WTC11 (cell line): ENCODE measurements at regions not wholly inside any gene's neighbourhood (a gene's known extent, or its start where the extent isn't known, plus 50 kb on each side); places are given as distances from the start of the nearest gene placed in this dataset.

Experiments
- ATAC-seq: fragments of 200-7000 bp; cut with Tn5 transposase; 2 replicates; pipeline ENCODE4 v1.10.0; 2021; ENCODE audit warnings: mild to moderate bottlenecking, moderate library complexity
- CTCF ChIA-PET: fragments of 300-600 bp; sonication (Branson Sonifier 250); formaldehyde crosslinking; loops from one replicate; lab custom pipeline; 2021; ENCODE audit warnings: antibody characterized with exemption; lab: Charles Lee
- POLR2A ChIA-PET: fragments of 350-600 bp; sonication (Branson Sonifier 250); formaldehyde crosslinking; loops from one replicate; lab custom pipeline; 2021; ENCODE audit warnings: antibody characterized with exemption; lab: Charles Lee
- DNase-seq: peaks from one replicate; pipeline ENCODE4 v3.0.0; 2021; ENCODE audit warnings: low spot score
- H3K27ac Mint-ChIP-seq: 2 replicates; pipeline ENCODE4 v1.8.0; 2021; ENCODE audit warnings: mixed read lengths
- H3K27me3 Mint-ChIP-seq: 2 replicates; pipeline ENCODE4 v1.8.0; 2021; ENCODE audit warnings: low read depth, mild to moderate bottlenecking, moderate library complexity, mixed read lengths
- H3K36me3 Mint-ChIP-seq: 2 replicates; pipeline ENCODE4 v1.8.0; 2021; ENCODE audit warnings: mixed read lengths
- H3K4me1 Mint-ChIP-seq: 2 replicates; pipeline ENCODE4 v1.8.0; 2022; ENCODE audit warnings: mixed read lengths
- H3K4me3 Mint-ChIP-seq: 2 replicates; pipeline ENCODE4 v1.8.0; 2021; ENCODE audit warnings: mild to moderate bottlenecking, moderate library complexity, mixed read lengths
- H3K9me3 Mint-ChIP-seq: 2 replicates; pipeline ENCODE4 v1.8.0; 2021; ENCODE audit warnings: mixed read lengths
- CREM ChIP-seq: sonication (generic); formaldehyde crosslinking; IDR thresholded peaks from 2 replicates; pipeline ENCODE4 v1.8.1; 2022; ENCODE audit warnings: mild to moderate bottlenecking, missing genetic modification reagents, moderate library complexity
- EMX1 ChIP-seq: fragments of 250-450 bp; sonication (Bioruptor Pico); IDR thresholded peaks from 2 replicates; pipeline ENCODE4 v1.8.0; 2021; ENCODE audit warnings: mild to moderate bottlenecking
- NR3C1 ChIP-seq: sonication (generic); formaldehyde crosslinking; conservative IDR thresholded peaks from 2 replicates; pipeline ENCODE4 v1.8.1; 2023; ENCODE audit warnings: low read depth, mild to moderate bottlenecking, missing genetic modification reagents
- PRDM15 ChIP-seq: sonication (generic); formaldehyde crosslinking; IDR thresholded peaks from 2 replicates; pipeline ENCODE4 v1.8.0; 2022; ENCODE audit warnings: missing genetic modification reagents
- PREB ChIP-seq: sonication (generic); formaldehyde crosslinking; IDR thresholded peaks from 2 replicates; pipeline ENCODE4 v1.8.1; 2022; ENCODE audit warnings: mild to moderate bottlenecking, missing genetic modification reagents, moderate library complexity, borderline replicate concordance
- SMAD3 ChIP-seq: sonication (generic); formaldehyde crosslinking; IDR thresholded peaks from 2 replicates; pipeline ENCODE4 v1.8.0; 2022; ENCODE audit warnings: missing genetic modification reagents, mild to moderate bottlenecking, borderline replicate concordance
- SMAD4 ChIP-seq: sonication (generic); formaldehyde crosslinking; IDR thresholded peaks from 2 replicates; pipeline ENCODE4 v1.8.0; 2022; ENCODE audit warnings: mild to moderate bottlenecking, missing genetic modification reagents
- SOX15 ChIP-seq: fragments of 250-450 bp; sonication (Bioruptor Pico); IDR thresholded peaks from 2 replicates; pipeline ENCODE4 v1.9.0; 2021; ENCODE audit warnings: mild to moderate bottlenecking
- ZNF232 ChIP-seq: sonication (generic); formaldehyde crosslinking; IDR thresholded peaks from 2 replicates; pipeline ENCODE4 v1.8.0; 2022; ENCODE audit warnings: mild to moderate bottlenecking, missing genetic modification reagents
- ZNF263 ChIP-seq: sonication (generic); formaldehyde crosslinking; IDR thresholded peaks from 2 replicates; pipeline ENCODE4 v1.8.1; 2022; ENCODE audit warnings: low read depth, mild to moderate bottlenecking, moderate library complexity, missing genetic modification reagents
- ZNF425 ChIP-seq: fragments of 250-450 bp; sonication (Bioruptor Pico); conservative IDR thresholded peaks from 2 replicates; pipeline ENCODE4 v1.9.0; 2021; ENCODE audit warnings: mild to moderate bottlenecking
- ZSCAN18 ChIP-seq: fragments of 250-450 bp; sonication (Bioruptor Pico); IDR thresholded peaks from 2 replicates; pipeline ENCODE4 v2.1.2; 2022; ENCODE audit warnings: mild to moderate bottlenecking, moderate library complexity
- TF ChIP-seq, protein P1 (sequence below): sonication (generic); formaldehyde crosslinking; IDR thresholded peaks from 2 replicates; pipeline ENCODE4 v1.8.0; 2022; ENCODE audit warnings: mild to moderate bottlenecking, missing genetic modification reagents
- TF ChIP-seq, protein P2 (sequence below): sonication (generic); formaldehyde crosslinking; IDR thresholded peaks from 2 replicates; pipeline ENCODE4 v1.8.1; 2022; ENCODE audit warnings: low read depth, missing genetic modification reagents, borderline replicate concordance
- TF ChIP-seq, protein P3 (sequence below): sonication (generic); formaldehyde crosslinking; IDR thresholded peaks from 2 replicates; pipeline ENCODE4 v1.8.0; 2023; ENCODE audit warnings: missing genetic modification reagents
- TF ChIP-seq, protein P4 (sequence below): sonication (generic); formaldehyde crosslinking; IDR thresholded peaks from 2 replicates; pipeline ENCODE4 v1.8.0; 2023; ENCODE audit warnings: missing genetic modification reagents, mild to moderate bottlenecking, borderline replicate concordance

DNA sequence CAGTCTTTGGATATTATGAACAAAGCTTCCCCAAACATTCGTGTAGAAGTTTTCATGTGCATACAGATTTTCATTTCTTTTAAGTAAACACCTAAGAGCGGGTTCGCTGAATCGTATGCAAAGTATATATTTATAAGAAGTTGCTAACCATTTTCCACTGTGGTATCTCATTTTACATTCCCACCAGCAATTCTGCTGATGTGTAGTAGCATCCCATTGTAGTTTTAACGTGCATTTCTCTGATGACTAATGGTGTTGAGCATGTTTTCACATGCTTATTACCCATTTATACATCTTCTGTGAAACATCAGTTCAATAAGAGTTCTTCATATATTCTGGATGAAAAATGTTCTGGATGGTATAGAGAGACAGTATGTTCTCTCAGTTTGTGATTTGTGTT is 97.4 kb downstream of the IYD start (continued):
- TF ChIP-seq PREB (CRISPR knock-in tag) (no peak), SOX15 (CRISPR knock-in tag) (no peak), SMAD3 (no peak)
- TF ChIP-seq, all 79 proteins: peak for 0

DNA sequence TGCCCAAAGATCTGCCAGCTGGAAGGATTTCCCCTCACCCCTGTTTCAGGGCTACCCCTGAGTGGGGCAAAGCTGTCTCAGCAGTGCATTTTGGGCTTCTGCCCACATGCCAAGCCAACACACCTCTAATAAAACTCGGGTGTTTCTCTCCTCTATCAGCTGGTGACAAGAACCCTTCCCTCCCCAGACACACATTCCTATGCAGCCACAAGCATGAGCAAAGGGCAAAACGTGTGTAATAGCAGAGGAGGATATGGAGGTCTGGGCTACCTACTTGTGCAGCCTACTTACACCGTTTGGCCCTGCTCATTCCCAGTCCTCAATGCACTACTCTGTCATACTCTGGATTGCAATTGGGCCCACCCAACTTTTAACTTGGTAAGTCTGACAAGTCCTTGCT is 101.3 kb downstream of the IYD start:
- Mint-ChIP-seq H3K36me3 (no peaks in the 10 kb centered on the region), H3K4me3 (no peak overlapping the region), H3K27me3 (no peaks in the 10 kb centered on the region), H3K4me1 (no peaks in the 10 kb centered on the region), H3K27ac (no peak overlapping the region), H3K9me3 (peaks cover 9% of the 10 kb centered on the region; the same call in 1 of the 2 replicates)
- DNase-seq: no peak
- no peak for ATAC-seq
- TF ChIP-seq NR3C1 (CRISPR knock-in tag) (no peak), PRDM15 (CRISPR knock-in tag) (no peak), ZSCAN18 (CRISPR knock-in tag) (no peak)
- TF ChIP-seq, protein P1, sequence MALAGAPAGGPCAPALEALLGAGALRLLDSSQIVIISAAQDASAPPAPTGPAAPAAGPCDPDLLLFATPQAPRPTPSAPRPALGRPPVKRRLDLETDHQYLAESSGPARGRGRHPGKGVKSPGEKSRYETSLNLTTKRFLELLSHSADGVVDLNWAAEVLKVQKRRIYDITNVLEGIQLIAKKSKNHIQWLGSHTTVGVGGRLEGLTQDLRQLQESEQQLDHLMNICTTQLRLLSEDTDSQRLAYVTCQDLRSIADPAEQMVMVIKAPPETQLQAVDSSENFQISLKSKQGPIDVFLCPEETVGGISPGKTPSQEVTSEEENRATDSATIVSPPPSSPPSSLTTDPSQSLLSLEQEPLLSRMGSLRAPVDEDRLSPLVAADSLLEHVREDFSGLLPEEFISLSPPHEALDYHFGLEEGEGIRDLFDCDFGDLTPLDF (CRISPR knock-in tag): no peak
- CTCF ChIA-PET: no interaction called here
- POLR2A ChIA-PET: no interaction called here

DNA sequence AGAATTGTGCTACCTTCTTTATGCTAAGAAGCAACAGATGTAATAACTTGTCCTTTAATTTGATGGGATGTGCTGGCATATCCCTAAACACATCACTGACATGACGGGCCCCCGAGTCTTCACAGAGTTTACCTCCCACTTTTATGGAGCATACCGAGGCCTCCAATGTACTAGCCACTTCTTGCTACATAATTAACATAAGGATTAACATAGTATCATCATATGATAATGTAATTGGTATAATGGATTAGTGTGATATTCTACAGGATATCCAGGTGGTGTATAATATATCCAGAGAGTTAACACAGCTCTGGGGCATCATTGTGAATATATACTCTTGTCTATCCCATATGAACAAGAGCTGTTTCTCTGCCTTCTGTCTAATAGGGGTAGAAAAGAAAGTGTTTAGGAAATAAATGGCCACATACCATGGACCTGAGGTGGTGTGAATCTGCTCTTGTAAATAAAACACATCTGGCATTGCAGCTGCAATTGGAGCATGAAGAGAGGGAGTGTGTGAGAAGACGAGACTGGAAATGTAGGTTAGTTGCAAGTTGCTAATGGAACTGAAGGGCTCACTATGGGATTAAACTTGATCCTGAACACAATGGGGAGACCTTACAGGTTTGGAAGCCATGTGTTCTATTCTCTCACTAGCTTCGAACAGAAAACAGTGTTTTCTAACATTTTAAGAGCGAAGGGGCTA is 102.3 kb downstream of the IYD start:
- H3K27me3 Mint-ChIP-seq: no peaks in the 10 kb centered on the region
- ATAC-seq (no peak), DNase-seq (no peak)
- peaks cover 9% of the 10 kb centered on the region; the same call in 1 of the 2 replicates for H3K9me3 Mint-ChIP-seq
- H3K4me3 Mint-ChIP-seq: no peak overlapping the region
- no peak overlapping the region for H3K27ac Mint-ChIP-seq
- no peaks in the 10 kb centered on the region for H3K36me3 Mint-ChIP-seq
- ChIA-PET CTCF (no interaction called here), POLR2A (no interaction called here)
- H3K4me1 Mint-ChIP-seq: no peaks in the 10 kb centered on the region
- TF ChIP-seq EMX1 (no peak), ZNF425 (CRISPR knock-in tag) (no peak), ZNF263 (no peak), CREM (CRISPR knock-in tag) (no peak), SMAD4 (CRISPR knock-in tag) (no peak), ZNF232 (CRISPR knock-in tag) (no peak)
- TF ChIP-seq, protein P2, sequence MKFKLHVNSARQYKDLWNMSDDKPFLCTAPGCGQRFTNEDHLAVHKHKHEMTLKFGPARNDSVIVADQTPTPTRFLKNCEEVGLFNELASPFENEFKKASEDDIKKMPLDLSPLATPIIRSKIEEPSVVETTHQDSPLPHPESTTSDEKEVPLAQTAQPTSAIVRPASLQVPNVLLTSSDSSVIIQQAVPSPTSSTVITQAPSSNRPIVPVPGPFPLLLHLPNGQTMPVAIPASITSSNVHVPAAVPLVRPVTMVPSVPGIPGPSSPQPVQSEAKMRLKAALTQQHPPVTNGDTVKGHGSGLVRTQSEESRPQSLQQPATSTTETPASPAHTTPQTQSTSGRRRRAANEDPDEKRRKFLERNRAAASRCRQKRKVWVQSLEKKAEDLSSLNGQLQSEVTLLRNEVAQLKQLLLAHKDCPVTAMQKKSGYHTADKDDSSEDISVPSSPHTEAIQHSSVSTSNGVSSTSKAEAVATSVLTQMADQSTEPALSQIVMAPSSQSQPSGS (CRISPR knock-in tag): no peak
- TF ChIP-seq, protein P3, sequence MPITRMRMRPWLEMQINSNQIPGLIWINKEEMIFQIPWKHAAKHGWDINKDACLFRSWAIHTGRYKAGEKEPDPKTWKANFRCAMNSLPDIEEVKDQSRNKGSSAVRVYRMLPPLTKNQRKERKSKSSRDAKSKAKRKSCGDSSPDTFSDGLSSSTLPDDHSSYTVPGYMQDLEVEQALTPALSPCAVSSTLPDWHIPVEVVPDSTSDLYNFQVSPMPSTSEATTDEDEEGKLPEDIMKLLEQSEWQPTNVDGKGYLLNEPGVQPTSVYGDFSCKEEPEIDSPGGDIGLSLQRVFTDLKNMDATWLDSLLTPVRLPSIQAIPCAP (CRISPR knock-in tag): no peak
- TF ChIP-seq, protein P4, sequence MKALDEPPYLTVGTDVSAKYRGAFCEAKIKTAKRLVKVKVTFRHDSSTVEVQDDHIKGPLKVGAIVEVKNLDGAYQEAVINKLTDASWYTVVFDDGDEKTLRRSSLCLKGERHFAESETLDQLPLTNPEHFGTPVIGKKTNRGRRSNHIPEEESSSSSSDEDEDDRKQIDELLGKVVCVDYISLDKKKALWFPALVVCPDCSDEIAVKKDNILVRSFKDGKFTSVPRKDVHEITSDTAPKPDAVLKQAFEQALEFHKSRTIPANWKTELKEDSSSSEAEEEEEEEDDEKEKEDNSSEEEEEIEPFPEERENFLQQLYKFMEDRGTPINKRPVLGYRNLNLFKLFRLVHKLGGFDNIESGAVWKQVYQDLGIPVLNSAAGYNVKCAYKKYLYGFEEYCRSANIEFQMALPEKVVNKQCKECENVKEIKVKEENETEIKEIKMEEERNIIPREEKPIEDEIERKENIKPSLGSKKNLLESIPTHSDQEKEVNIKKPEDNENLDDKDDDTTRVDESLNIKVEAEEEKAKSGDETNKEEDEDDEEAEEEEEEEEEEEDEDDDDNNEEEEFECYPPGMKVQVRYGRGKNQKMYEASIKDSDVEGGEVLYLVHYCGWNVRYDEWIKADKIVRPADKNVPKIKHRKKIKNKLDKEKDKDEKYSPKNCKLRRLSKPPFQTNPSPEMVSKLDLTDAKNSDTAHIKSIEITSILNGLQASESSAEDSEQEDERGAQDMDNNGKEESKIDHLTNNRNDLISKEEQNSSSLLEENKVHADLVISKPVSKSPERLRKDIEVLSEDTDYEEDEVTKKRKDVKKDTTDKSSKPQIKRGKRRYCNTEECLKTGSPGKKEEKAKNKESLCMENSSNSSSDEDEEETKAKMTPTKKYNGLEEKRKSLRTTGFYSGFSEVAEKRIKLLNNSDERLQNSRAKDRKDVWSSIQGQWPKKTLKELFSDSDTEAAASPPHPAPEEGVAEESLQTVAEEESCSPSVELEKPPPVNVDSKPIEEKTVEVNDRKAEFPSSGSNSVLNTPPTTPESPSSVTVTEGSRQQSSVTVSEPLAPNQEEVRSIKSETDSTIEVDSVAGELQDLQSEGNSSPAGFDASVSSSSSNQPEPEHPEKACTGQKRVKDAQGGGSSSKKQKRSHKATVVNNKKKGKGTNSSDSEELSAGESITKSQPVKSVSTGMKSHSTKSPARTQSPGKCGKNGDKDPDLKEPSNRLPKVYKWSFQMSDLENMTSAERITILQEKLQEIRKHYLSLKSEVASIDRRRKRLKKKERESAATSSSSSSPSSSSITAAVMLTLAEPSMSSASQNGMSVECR (CRISPR knock-in tag): no peak
